B cell (primary cell): ENCODE measurements at regions not wholly inside any gene's neighbourhood (a gene's known extent, or its start where the extent isn't known, plus 50 kb on each side); places are given as distances from the start of the nearest gene placed in this dataset.

Experiments used
- EZH2 ChIP-seq: IDR thresholded peaks from 2 replicates; pipeline ENCODE4 v1.6.1; 2012; ENCODE audit warnings: borderline replicate concordance, low read depth, mild to moderate bottlenecking, moderate library complexity, low read length; ENCODE audit not compliant: insufficient read depth, poor library complexity, severe bottlenecking
- TF ChIP-seq, protein P1 (sequence below): fragments of 200-600 bp; IDR thresholded peaks from one replicate; pipeline ENCODE4 v1.8.0; 2022; ENCODE audit warnings: antibody characterized with exemption, mild to moderate bottlenecking

- TF ChIP-seq, protein P1, sequence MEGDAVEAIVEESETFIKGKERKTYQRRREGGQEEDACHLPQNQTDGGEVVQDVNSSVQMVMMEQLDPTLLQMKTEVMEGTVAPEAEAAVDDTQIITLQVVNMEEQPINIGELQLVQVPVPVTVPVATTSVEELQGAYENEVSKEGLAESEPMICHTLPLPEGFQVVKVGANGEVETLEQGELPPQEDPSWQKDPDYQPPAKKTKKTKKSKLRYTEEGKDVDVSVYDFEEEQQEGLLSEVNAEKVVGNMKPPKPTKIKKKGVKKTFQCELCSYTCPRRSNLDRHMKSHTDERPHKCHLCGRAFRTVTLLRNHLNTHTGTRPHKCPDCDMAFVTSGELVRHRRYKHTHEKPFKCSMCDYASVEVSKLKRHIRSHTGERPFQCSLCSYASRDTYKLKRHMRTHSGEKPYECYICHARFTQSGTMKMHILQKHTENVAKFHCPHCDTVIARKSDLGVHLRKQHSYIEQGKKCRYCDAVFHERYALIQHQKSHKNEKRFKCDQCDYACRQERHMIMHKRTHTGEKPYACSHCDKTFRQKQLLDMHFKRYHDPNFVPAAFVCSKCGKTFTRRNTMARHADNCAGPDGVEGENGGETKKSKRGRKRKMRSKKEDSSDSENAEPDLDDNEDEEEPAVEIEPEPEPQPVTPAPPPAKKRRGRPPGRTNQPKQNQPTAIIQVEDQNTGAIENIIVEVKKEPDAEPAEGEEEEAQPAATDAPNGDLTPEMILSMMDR = no peak
- TF ChIP-seq EZH2 = no peak
Measured at GRCh38 chr21:35344582-35344981, 295.5 kb upstream of the RUNX1 start.
